Osteocyte (in vitro differentiated cells): ENCODE measurements at regions not wholly inside any gene's neighbourhood (a gene's known extent, or its start where the extent isn't known, plus 50 kb on each side); places are given as distances from the start of the nearest gene placed in this dataset.

Source experiments
- DNase-seq: peaks from one replicate; pipeline ENCODE4 v3.0.0; 2021; ENCODE audit warnings: mixed read lengths; ENCODE audit not compliant: unreplicated experiment; ENCODE audit errors: extremely low spot score
- H3K27ac Mint-ChIP-seq: one replicate; pipeline ENCODE4 v1.8.0; 2021; ENCODE audit warnings: mild to moderate bottlenecking, mixed read lengths; ENCODE audit not compliant: unreplicated experiment
- H3K27me3 Mint-ChIP-seq: one replicate; pipeline ENCODE4 v1.8.0; 2021; ENCODE audit warnings: mixed read lengths; ENCODE audit not compliant: unreplicated experiment
- H3K36me3 Mint-ChIP-seq: one replicate; pipeline ENCODE4 v1.8.0; 2021; ENCODE audit warnings: mixed read lengths; ENCODE audit not compliant: unreplicated experiment
- H3K4me1 Mint-ChIP-seq: one replicate; pipeline ENCODE4 v1.8.0; 2021; ENCODE audit warnings: mixed read lengths; ENCODE audit not compliant: unreplicated experiment
- H3K4me3 Mint-ChIP-seq: one replicate; pipeline ENCODE4 v1.8.0; 2021; ENCODE audit warnings: mild to moderate bottlenecking, moderate library complexity, mixed read lengths; ENCODE audit not compliant: unreplicated experiment
- H3K9me3 Mint-ChIP-seq: one replicate; pipeline ENCODE4 v1.8.0; 2021; ENCODE audit warnings: mixed read lengths; ENCODE audit not compliant: unreplicated experiment
- CTCF ChIP-seq: fragments of 200-600 bp; sonication (generic); IDR thresholded peaks from 2 replicates; pipeline ENCODE4 v1.5.0; 2021; ENCODE audit warnings: antibody characterized with exemption, mild to moderate bottlenecking, moderate library complexity

GRCh38 chr1:219754767-219755166 lies 141.9 kb upstream of the ZC3H11B start:
- H3K4me1 Mint-ChIP-seq = no peaks in the 10 kb centered on the region
- no peak for TF ChIP-seq CTCF
- peaks cover 7% of the 10 kb centered on the region for H3K27me3 Mint-ChIP-seq

GRCh38 chr1:219753914-219754313 lies 141.0 kb upstream of the ZC3H11B start:
- Mint-ChIP-seq H3K4me3 (no peak overlapping the region), H3K4me1 (no peaks in the 10 kb centered on the region), H3K27me3 (peaks cover 7% of the 10 kb centered on the region), H3K27ac (no peak overlapping the region), H3K36me3 (no peaks in the 10 kb centered on the region), H3K9me3 (no peaks in the 10 kb centered on the region)
- no peak for DNase-seq
- TF ChIP-seq CTCF = no peak

More at GRCh38 chr1:219754767-219755166, 141.9 kb upstream of the ZC3H11B start:
- DNase-seq = no peak
- H3K36me3 Mint-ChIP-seq = no peaks in the 10 kb centered on the region
- no peak overlapping the region for H3K27ac Mint-ChIP-seq
- no peaks in the 10 kb centered on the region for H3K9me3 Mint-ChIP-seq
- no peak overlapping the region for H3K4me3 Mint-ChIP-seq

GRCh38 chr1:219752645-219753044 lies 139.7 kb upstream of the ZC3H11B start:
- Mint-ChIP-seq H3K9me3 (no peaks in the 10 kb centered on the region), H3K4me1 (no peaks in the 10 kb centered on the region), H3K27ac (no peak overlapping the region), H3K36me3 (no peaks in the 10 kb centered on the region), H3K27me3 (peaks cover 3% of the 10 kb centered on the region), H3K4me3 (no peak overlapping the region)
- no peak for TF ChIP-seq CTCF
- DNase-seq = no peak

- no peaks in the 10 kb centered on the region for H3K36me3 Mint-ChIP-seq
- no peak overlapping the region for H3K27ac Mint-ChIP-seq
- no peak for TF ChIP-seq CTCF
- no peaks in the 10 kb centered on the region for H3K9me3 Mint-ChIP-seq
- no peaks in the 10 kb centered on the region for H3K4me1 Mint-ChIP-seq
- H3K27me3 Mint-ChIP-seq = no peaks in the 10 kb centered on the region
- no peak for DNase-seq
- H3K4me3 Mint-ChIP-seq = no peak overlapping the region
Observed at GRCh38 chr1:219751870-219752507, 139.1 kb upstream of the ZC3H11B start.

- TF ChIP-seq CTCF = no peak
- Mint-ChIP-seq H3K27ac (no peak overlapping the region), H3K36me3 (no peaks in the 10 kb centered on the region), H3K9me3 (no peaks in the 10 kb centered on the region), H3K4me1 (no peaks in the 10 kb centered on the region), H3K27me3 (no peaks in the 10 kb centered on the region), H3K4me3 (no peak overlapping the region)
- no peak for DNase-seq
Observed at GRCh38 chr1:219749370-219749769, 136.5 kb upstream of the ZC3H11B start.
